ENCODE measurements at regions not wholly inside any gene's neighbourhood (a gene's known extent, or its start where the extent isn't known, plus 50 kb on each side); places are given as distances from the start of the nearest gene placed in this dataset.

DNA sequence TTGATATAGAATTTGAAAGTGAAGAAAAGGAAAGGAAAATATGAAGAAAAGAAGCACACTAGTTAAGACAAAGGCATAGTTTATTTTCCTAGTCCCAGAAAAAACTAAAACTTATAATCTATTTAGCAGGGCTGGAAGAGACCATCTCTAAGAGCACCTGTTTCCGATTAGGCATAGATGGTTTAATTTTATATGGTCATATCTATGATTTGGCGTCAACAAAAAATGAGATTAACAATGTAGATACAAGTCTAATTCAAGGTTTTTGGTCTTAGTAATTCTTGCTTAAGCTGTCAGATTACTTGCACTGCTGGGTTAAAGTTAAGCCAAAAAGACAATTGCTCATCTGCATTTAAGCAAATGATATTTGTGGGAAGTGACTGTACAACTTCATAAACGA, 502.5 kb upstream of the FSHR start:
- TF ChIP-seq FOXM1 (IDR thresholded peaks at IDR 0.05; ENCODE audit: borderline replicate concordance) (no peak), LEF1 (IDR thresholded peaks at IDR 0.05; ENCODE audit: borderline replicate concordance) (no peak), TARDBP (IDR thresholded peaks at IDR 0.05) (no peak), L3MBTL2 (conservative IDR thresholded peaks at IDR 0.05) (no peak), SP1 (IDR thresholded peaks at IDR 0.05) (no peak), ZNF384 (IDR thresholded peaks at IDR 0.05) (no peak), HDGF (IDR thresholded peaks at IDR 0.05; ENCODE audit: borderline replicate concordance) (no peak), ELF4 (IDR thresholded peaks at IDR 0.05) (no peak), CTBP1 (IDR thresholded peaks at IDR 0.05; ENCODE audit: borderline replicate concordance) (no peak), SUZ12 (IDR thresholded peaks at IDR 0.05) (no peak), FOXK2 (IDR thresholded peaks at IDR 0.05) (no peak), BHLHE40 (IDR thresholded peaks at IDR 0.05; ENCODE audit: borderline replicate concordance) (no peak), ARNT (IDR thresholded peaks at IDR 0.05) (no peak), NFRKB (IDR thresholded peaks at IDR 0.05) (no peak), FOXA1 (IDR thresholded peaks at IDR 0.05) (no peak)
- TF ChIP-seq, protein P1, sequence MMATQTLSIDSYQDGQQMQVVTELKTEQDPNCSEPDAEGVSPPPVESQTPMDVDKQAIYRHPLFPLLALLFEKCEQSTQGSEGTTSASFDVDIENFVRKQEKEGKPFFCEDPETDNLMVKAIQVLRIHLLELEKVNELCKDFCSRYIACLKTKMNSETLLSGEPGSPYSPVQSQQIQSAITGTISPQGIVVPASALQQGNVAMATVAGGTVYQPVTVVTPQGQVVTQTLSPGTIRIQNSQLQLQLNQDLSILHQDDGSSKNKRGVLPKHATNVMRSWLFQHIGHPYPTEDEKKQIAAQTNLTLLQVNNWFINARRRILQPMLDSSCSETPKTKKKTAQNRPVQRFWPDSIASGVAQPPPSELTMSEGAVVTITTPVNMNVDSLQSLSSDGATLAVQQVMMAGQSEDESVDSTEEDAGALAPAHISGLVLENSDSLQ (IDR thresholded peaks at IDR 0.05), result no peak
- CTCF ChIA-PET, result no interaction called here
- POLR2A ChIA-PET, result no interaction called here
- no peak for DNase-seq (ENCODE audit: extremely low spot score)

DNA sequence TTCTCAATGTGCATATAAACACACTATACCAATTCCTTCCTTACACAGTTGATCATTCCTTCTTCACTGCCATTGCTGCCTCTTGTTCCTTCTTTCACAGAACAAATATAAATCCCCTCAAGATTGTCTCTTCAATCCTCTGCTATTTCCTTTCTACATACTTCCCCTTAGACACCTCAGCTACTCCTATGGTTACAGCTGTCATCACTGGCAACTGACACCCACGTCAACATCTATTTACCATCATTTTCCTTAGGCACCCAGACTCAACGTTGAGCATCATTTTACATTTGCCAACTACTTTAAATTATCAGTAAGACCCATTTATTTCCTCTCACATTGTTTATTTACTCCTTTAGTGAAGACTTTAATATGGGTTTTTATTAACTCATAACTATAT, 488.8 kb upstream of the FSHR start:
- no peak for DNase-seq (ENCODE audit: extremely low spot score)
- TF ChIP-seq FOXM1 (IDR thresholded peaks at IDR 0.05; ENCODE audit: borderline replicate concordance) (no peak), NFRKB (IDR thresholded peaks at IDR 0.05) (no peak), HDGF (IDR thresholded peaks at IDR 0.05; ENCODE audit: borderline replicate concordance) (no peak), SUZ12 (IDR thresholded peaks at IDR 0.05) (no peak), LEF1 (IDR thresholded peaks at IDR 0.05; ENCODE audit: borderline replicate concordance) (no peak), CTBP1 (IDR thresholded peaks at IDR 0.05; ENCODE audit: borderline replicate concordance) (no peak), FOXA1 (IDR thresholded peaks at IDR 0.05) (no peak), ZNF384 (IDR thresholded peaks at IDR 0.05) (no peak), TARDBP (IDR thresholded peaks at IDR 0.05) (no peak), SP1 (IDR thresholded peaks at IDR 0.05) (no peak), L3MBTL2 (conservative IDR thresholded peaks at IDR 0.05) (no peak), ELF4 (IDR thresholded peaks at IDR 0.05) (no peak), BHLHE40 (IDR thresholded peaks at IDR 0.05; ENCODE audit: borderline replicate concordance) (no peak), ARNT (IDR thresholded peaks at IDR 0.05) (no peak), FOXK2 (IDR thresholded peaks at IDR 0.05) (no peak)
- TF ChIP-seq, protein P1 (IDR thresholded peaks at IDR 0.05), result no peak
- ChIA-PET CTCF (no interaction called here), POLR2A (no interaction called here)

DNA sequence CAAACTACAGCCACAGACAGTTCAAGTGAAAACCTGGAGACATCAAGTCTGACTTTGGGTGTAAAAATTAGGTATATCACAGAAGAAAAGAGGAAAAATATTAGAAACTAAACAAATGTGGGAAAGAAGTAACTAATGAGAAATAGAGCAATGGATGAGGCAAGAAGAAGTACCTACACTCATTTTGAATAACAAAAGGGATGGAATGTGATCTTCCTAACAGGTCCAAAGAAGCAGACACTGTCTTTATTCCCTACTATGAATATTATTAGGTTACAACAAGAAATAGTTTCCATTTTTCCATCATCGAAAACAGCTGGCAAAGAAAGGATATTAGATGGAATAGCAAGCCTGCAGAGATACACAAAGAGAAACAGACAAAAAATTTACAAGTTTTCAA, 486.3 kb upstream of the FSHR start:
- DNase-seq (ENCODE audit: extremely low spot score), result no peak
- CTCF ChIA-PET, result no interaction called here
- POLR2A ChIA-PET, result no interaction called here
- no peak for TF ChIP-seq SUZ12 (IDR thresholded peaks at IDR 0.05)
- no peak for TF ChIP-seq L3MBTL2 (conservative IDR thresholded peaks at IDR 0.05)
- no peak for TF ChIP-seq NFRKB (IDR thresholded peaks at IDR 0.05)
- no peak for TF ChIP-seq SP1 (IDR thresholded peaks at IDR 0.05)
- TF ChIP-seq ELF4 (IDR thresholded peaks at IDR 0.05), result no peak
- TF ChIP-seq ZNF384 (IDR thresholded peaks at IDR 0.05), result no peak
- no peak for TF ChIP-seq FOXA1 (IDR thresholded peaks at IDR 0.05)
- no peak for TF ChIP-seq ARNT (IDR thresholded peaks at IDR 0.05)
- TF ChIP-seq FOXK2 (IDR thresholded peaks at IDR 0.05), result no peak
- TF ChIP-seq, protein P1 (IDR thresholded peaks at IDR 0.05), result no peak
- no peak for TF ChIP-seq TARDBP (IDR thresholded peaks at IDR 0.05)
- TF ChIP-seq LEF1 (IDR thresholded peaks at IDR 0.05; ENCODE audit: borderline replicate concordance), result no peak
- no peak for TF ChIP-seq CTBP1 (IDR thresholded peaks at IDR 0.05; ENCODE audit: borderline replicate concordance)
- no peak for TF ChIP-seq FOXM1 (IDR thresholded peaks at IDR 0.05; ENCODE audit: borderline replicate concordance)
- TF ChIP-seq BHLHE40 (IDR thresholded peaks at IDR 0.05; ENCODE audit: borderline replicate concordance), result no peak
- no peak for TF ChIP-seq HDGF (IDR thresholded peaks at IDR 0.05; ENCODE audit: borderline replicate concordance)

DNA sequence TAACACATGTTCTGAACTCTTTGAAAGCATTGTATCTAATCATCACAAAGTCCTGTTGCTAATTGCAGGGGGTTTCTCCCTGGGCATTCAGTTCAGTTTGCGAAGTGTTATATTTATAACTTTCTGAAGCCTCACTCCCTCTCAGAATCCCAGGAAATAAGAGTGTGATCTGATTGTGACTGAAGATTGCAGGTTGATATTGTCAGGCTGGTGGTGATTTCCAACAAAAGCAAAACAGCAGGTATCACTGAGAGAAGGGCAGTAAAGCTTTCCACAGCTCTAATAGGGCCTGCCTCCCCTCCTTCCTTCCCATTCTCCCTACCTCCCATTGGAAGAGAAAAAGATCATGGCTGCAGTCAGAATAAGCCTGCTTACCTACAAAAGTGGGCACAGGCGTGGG, 466.7 kb upstream of the FSHR start:
- POLR2A ChIA-PET, result no interaction called here
- no peak for DNase-seq (ENCODE audit: extremely low spot score)
- TF ChIP-seq FOXA1 (IDR thresholded peaks at IDR 0.05) (no peak), SP1 (IDR thresholded peaks at IDR 0.05) (no peak), HDGF (IDR thresholded peaks at IDR 0.05; ENCODE audit: borderline replicate concordance) (no peak), LEF1 (IDR thresholded peaks at IDR 0.05; ENCODE audit: borderline replicate concordance) (no peak)
- CTCF ChIA-PET, result no interaction called here

DNA sequence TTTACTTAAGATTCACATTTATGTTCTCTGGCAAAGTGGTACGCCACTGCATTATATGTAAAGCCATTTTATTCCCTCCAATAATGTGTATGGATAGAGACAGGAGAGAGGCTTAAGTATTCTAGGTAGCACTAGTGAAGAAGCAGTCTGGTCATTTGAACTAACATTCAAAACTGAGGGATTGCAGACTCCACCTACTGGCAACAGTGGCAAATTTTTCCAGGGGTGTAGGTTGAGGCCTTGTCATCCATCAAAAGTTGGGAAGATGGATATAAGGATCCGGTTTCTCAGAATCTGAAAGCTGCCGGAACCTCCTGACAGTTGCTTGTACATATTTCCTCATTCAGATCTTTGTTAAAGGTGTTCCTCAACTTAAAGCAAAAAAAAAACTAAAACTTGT, 465.5 kb upstream of the FSHR start:
- ChIA-PET CTCF (no interaction called here), POLR2A (no interaction called here)
- TF ChIP-seq ELF4 (IDR thresholded peaks at IDR 0.05) (no peak), HDGF (IDR thresholded peaks at IDR 0.05; ENCODE audit: borderline replicate concordance) (no peak), TARDBP (IDR thresholded peaks at IDR 0.05) (no peak), BHLHE40 (IDR thresholded peaks at IDR 0.05; ENCODE audit: borderline replicate concordance) (no peak), NFRKB (IDR thresholded peaks at IDR 0.05) (no peak), FOXM1 (IDR thresholded peaks at IDR 0.05; ENCODE audit: borderline replicate concordance) (no peak), FOXA1 (IDR thresholded peaks at IDR 0.05) (no peak), SUZ12 (IDR thresholded peaks at IDR 0.05) (no peak), ARNT (IDR thresholded peaks at IDR 0.05) (no peak), LEF1 (IDR thresholded peaks at IDR 0.05; ENCODE audit: borderline replicate concordance) (no peak), L3MBTL2 (conservative IDR thresholded peaks at IDR 0.05) (no peak), FOXK2 (IDR thresholded peaks at IDR 0.05) (no peak), CTBP1 (IDR thresholded peaks at IDR 0.05; ENCODE audit: borderline replicate concordance) (no peak), ZNF384 (IDR thresholded peaks at IDR 0.05) (no peak), SP1 (IDR thresholded peaks at IDR 0.05) (no peak)
- TF ChIP-seq, protein P1 (IDR thresholded peaks at IDR 0.05), result no peak
- peak; percentile 5 for DNase-seq (ENCODE audit: extremely low spot score)
